AG09319 (cell line): ENCODE measurements at regions not wholly inside any gene's neighbourhood (a gene's known extent, or its start where the extent isn't known, plus 50 kb on each side); places are given as distances from the start of the nearest gene placed in this dataset.
A peak's percentile ranks its signal among the peaks of the same experiment; 100 is the strongest.

Experiments used
- DNase-seq: peaks from one replicate; pipeline ENCODE4 v3.0.0-alpha.2; 2010; ENCODE audit warnings: low read depth; ENCODE audit errors: extremely low read depth
- TF ChIP-seq, protein P1 (sequence below): IDR thresholded peaks from 2 replicates; pipeline ENCODE4 v1.5.1; 2011; ENCODE audit warnings: low read depth, mild to moderate bottlenecking, inconsistent platforms, low read length, moderate library complexity

DNA sequence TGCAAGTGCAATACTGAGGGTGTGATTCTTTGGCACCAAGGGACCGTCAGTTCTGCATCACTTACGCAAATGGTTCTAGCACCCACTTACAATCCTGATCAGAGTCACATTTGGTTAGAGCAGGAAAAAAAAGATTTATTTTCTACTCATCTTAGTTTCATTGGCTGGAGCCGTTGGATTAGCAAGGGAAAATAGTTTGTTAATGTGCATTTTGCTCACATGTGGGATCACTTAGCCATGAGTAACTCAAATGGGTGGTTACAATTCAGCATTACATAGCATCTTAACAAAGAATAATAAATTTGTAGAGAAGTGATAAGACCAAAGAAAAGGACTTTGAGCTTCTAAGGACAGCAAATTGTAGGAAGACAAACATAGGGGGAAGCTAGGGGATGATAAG, 216.9 kb downstream of the AUH start:
- TF ChIP-seq, protein P1, sequence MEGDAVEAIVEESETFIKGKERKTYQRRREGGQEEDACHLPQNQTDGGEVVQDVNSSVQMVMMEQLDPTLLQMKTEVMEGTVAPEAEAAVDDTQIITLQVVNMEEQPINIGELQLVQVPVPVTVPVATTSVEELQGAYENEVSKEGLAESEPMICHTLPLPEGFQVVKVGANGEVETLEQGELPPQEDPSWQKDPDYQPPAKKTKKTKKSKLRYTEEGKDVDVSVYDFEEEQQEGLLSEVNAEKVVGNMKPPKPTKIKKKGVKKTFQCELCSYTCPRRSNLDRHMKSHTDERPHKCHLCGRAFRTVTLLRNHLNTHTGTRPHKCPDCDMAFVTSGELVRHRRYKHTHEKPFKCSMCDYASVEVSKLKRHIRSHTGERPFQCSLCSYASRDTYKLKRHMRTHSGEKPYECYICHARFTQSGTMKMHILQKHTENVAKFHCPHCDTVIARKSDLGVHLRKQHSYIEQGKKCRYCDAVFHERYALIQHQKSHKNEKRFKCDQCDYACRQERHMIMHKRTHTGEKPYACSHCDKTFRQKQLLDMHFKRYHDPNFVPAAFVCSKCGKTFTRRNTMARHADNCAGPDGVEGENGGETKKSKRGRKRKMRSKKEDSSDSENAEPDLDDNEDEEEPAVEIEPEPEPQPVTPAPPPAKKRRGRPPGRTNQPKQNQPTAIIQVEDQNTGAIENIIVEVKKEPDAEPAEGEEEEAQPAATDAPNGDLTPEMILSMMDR = no peak
- DNase-seq = peak; percentile 48

DNA sequence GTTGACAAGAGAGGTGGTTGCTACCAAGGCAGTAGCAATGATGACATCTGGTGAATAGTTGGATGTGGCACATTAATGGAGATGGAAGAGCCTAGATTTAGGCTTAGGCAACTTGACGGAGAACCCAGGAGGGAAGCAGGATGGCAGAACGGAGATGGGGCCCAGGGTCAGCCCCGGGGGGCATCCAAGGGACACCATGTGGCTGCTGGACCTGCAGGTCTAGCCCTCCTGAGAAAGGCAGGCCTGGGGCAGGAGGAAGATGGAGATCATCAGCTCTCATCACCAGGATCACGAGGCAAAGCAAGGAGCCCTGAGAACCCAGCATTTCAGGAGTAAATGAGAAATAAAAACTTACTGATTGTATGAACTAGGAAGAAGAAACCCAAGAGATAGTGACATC, 216.2 kb downstream of the AUH start:
- DNase-seq = no peak
- TF ChIP-seq, protein P1 = no peak

DNA sequence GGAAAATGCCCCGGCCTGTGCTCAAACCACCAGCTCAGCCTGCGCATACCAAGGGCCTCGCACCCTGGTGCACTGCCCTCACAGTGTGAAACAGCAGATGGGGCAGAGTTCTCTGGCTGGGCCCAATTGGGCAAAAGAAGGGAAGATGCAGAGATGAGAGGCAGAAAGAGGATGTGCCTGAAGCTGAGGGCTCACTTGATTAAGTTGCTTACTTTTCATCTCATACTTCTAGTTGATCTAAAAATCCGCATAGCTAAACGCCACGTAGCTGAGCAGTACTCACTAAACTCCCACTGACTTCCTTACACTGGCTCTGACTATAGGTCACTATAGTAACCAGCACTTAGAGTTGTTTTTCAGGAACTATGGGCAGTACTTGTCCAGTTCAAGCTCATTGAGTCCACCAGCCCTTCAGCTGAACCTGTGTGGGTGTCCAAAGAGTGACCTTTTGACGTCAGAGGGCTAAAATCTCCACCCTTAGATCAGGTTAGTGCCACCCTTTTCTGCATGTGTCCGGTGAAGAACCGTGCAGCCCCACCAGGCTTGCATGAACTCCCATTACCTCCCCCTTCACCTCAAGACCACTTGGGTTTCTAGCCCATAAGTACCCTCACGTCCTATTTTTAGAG, 215.2 kb downstream of the AUH start:
- TF ChIP-seq, protein P1 = no peak
- DNase-seq = no peak

DNA sequence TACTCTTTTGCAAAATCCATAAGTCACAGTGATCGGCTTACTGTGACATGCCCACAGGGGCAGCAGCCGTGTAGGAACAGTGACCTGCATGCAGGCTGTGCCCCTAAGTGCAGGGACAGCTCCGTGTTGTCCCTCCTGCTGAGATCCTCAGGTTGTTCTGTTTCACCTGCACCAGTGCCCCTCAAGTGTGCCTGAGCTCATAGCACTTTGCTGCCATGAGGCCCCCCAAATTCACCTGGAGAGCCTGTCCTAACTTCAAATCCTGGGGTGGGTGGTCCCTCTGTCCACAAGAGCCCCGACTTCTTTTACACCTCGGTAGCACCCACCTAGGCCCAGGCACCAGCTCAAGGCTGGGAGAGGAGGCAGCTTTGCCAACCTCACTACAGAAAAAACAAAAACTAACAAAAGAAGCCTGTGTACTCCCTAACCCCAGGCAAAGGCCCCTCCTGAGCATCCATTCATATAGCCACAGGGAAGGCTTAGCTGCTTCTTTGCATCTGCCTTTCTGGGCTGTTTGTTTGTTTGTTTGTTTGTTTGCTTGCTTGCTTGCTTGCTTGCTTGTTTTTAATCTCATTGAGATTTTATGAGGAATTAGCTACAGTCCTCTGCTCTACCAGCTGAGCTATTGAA, 214.5 kb downstream of the AUH start:
- no peak for DNase-seq
- TF ChIP-seq, protein P1 = no peak

DNA sequence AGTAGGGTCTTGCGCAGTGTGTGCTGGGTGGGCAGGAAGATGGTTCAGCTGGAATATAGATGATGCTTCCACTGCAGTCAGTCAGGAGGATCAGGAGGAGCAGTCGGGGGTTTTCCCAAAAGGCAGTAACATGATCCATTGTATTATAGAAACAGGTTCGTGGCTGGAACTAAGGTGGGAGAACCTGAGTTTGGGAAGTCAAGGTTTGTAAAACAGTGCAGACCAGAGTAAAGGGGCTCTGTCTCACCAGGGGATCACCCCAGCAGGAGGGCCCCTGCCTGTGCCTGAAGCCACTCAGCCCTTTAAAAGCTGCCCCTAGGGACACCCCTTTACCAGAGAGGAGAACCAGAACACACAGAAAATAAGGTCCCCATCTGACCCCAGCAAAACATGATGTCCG, 213.4 kb downstream of the AUH start:
- TF ChIP-seq, protein P1 = no peak

DNA sequence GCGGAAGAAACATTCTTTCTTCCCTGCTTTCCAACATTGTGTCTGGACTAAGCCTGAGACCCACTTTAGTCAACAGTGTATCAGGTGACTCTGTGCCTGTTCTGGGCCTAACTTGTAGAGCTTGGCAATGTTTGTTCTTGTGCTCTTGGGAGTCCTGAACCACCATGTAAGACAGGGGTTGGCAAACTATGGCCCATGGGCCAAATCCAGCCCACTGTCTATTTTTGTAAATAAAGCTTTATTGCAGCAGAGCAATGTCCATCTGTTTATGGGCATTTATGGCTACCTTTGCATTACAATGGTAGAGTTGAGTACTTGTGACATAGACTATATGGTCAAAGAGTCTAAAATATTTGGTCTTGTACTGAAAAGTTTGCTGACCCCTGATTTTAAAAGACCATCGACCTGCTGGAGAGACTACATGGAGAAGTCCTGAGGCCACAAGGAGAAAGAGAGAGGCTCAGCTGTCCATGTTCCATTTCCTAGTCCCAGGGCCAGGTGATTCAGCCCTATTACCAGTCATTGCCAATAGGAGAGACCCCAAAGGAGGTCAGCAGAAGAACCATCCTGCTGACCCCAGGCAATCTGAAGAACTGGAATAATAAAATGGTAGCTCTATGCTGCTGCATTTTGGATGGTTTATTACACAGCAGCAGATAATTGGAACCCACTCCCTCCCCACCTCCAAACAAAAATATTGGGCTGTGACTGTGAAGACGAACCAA, 211.3 kb downstream of the AUH start:
- TF ChIP-seq, protein P1 = no peak
- no peak for DNase-seq

More for the DNA sequence above, 213.4 kb downstream of the AUH start:
- no peak for DNase-seq
